Central memory CD8-positive, alpha-beta T cell (primary cell): ENCODE measurements at regions not wholly inside any gene's neighbourhood (a gene's known extent, or its start where the extent isn't known, plus 50 kb on each side); places are given as distances from the start of the nearest gene placed in this dataset.

Experiments used
- ATAC-seq: fragments of 150-1000 bp; cut with Tn5 transposase; replicated peaks from 2 replicates; pipeline ENCODE4 v1.10.0; 2022; ENCODE audit warnings: mild to moderate bottlenecking, moderate FRiP score, moderate number of reproducible peaks; ENCODE audit not compliant: poor library complexity, severe bottlenecking; ENCODE audit errors: extremely low read depth
- DNase-seq, 2 donors: peaks; one replicate each; pipeline ENCODE4 v3.0.0; 2021; ENCODE audit warnings: low spot score in 2 of 2
- H3K27ac Mint-ChIP-seq: one replicate; pipeline ENCODE4 v1.8.0; 2022; ENCODE audit warnings: low read depth, mild to moderate bottlenecking, moderate library complexity, mixed read lengths
- H3K27me3 Mint-ChIP-seq: one replicate; pipeline ENCODE4 v1.8.0; 2022; ENCODE audit warnings: mixed read lengths
- H3K36me3 Mint-ChIP-seq: one replicate; pipeline ENCODE4 v1.8.0; 2022; ENCODE audit warnings: mild to moderate bottlenecking, moderate library complexity, mixed read lengths; ENCODE audit not compliant: insufficient read depth
- H3K4me1 Mint-ChIP-seq: one replicate; pipeline ENCODE4 v1.8.0; 2022; ENCODE audit warnings: mixed read lengths
- H3K4me3 Mint-ChIP-seq: one replicate; pipeline ENCODE4 v1.8.0; 2022; ENCODE audit warnings: mild to moderate bottlenecking, moderate library complexity, mixed read lengths
- H3K9me3 Mint-ChIP-seq: one replicate; pipeline ENCODE4 v1.8.0; 2022; ENCODE audit warnings: mixed read lengths

GRCh38 chr15:66643033-66643432, 59.0 kb upstream of the SMAD6 start:
- no peak overlapping the region for H3K4me3 Mint-ChIP-seq
- H3K27me3 Mint-ChIP-seq = no peaks in the 10 kb centered on the region
- H3K9me3 Mint-ChIP-seq = no peaks in the 10 kb centered on the region
- peaks cover 7% of the 10 kb centered on the region for H3K4me1 Mint-ChIP-seq
- ATAC-seq (no peak), DNase-seq (no peak)
- no peaks in the 10 kb centered on the region for H3K36me3 Mint-ChIP-seq
- no peak overlapping the region for H3K27ac Mint-ChIP-seq

DNA sequence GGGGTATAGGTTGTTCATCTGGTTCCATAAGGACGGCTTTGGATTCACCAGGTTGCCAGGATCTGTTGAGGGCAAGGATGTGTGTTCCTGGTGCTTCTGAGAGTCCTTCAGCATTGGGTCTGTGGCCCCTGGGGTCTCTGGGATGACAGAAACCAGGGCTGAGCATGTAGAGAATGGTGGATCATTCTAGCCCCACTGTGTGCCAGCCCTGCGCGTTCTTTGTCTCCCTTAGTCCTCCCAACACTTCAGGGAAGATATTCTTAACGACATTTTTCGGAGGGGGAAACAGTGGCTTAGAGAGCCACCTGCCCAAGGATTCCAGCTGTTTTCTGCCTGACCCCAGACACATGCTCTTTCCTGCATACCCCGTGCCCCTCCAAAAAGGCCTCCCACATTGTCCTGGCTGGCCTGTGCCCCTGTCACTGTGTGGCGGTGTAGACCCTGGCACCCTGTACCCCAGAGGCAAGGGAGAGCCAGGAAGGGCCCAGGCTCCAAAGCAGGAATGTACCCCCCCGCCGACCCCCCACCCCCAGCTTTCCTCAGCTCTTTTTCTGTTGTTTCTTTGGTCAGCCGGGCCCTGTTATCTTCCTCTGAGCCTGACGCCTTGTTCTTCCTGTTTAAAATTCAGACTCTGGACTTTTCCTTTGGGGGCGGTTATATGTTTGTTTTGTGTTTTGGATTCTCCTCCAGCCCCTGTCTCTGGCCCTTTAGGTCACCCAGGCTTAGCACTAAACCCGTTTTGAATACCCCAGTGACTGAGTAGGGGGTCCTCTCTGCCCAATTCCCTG, 57.8 kb upstream of the SMAD6 start:
- Mint-ChIP-seq H3K36me3 (no peaks in the 10 kb centered on the region), H3K9me3 (no peaks in the 10 kb centered on the region), H3K27ac (no peak overlapping the region), H3K4me1 (no peaks in the 10 kb centered on the region), H3K4me3 (no peak overlapping the region), H3K27me3 (no peaks in the 10 kb centered on the region)
- DNase-seq (no peak), ATAC-seq (no peak)

DNA sequence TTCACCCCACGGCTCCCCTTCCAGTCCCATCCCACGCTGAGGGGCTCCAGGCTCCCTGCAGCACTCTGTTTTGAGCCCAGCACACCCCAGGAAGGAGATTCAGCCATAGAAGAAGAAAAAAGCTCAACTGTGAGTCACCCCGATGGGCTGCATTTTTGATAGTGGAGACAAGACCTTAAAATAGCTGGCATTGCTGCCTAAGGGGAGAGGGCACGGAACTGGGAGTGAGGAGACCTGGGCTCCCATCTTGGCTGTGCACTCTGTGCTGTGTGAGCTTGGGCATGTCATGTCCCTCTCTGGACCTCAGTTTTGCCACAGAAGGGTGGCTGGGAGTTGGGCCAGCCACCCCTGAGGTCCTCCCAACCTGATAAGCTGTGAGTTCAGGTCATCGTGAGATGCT, 57.2 kb upstream of the SMAD6 start:
- ATAC-seq (no peak), DNase-seq (no peak)
- Mint-ChIP-seq H3K36me3 (no peaks in the 10 kb centered on the region), H3K9me3 (no peaks in the 10 kb centered on the region), H3K27me3 (no peaks in the 10 kb centered on the region), H3K27ac (no peak overlapping the region), H3K4me3 (no peak overlapping the region), H3K4me1 (no peaks in the 10 kb centered on the region)

DNA sequence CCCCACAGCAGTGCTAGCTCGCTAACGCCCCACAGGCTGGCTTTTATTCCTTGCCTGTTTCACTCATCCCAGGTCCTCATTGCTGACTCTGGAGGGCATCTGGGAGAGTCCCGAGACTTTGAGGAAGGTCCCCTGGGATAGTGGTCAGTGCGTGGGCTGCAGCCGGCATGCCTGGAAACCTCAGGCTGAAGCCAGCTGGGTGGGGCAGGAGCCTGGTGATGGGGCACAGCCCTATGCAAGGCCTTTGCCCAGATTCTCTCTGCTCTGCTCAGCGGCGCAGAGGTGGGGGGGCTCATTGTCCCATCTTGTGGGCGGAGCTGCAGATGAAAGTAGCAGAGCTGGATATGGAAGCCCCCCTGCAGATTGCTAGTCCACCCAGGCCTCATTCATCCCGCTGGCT, 55.7 kb upstream of the SMAD6 start:
- H3K27ac Mint-ChIP-seq = no peak overlapping the region
- no peaks in the 10 kb centered on the region for H3K36me3 Mint-ChIP-seq
- no peaks in the 10 kb centered on the region for H3K9me3 Mint-ChIP-seq
- no peak overlapping the region for H3K4me3 Mint-ChIP-seq
- H3K27me3 Mint-ChIP-seq = no peaks in the 10 kb centered on the region
- ATAC-seq = no peak
- no peak for DNase-seq
- no peaks in the 10 kb centered on the region for H3K4me1 Mint-ChIP-seq

- no peaks in the 10 kb centered on the region for H3K9me3 Mint-ChIP-seq
- no peaks in the 10 kb centered on the region for H3K4me1 Mint-ChIP-seq
- H3K36me3 Mint-ChIP-seq = no peaks in the 10 kb centered on the region
- H3K27me3 Mint-ChIP-seq = no peaks in the 10 kb centered on the region
- no peak for ATAC-seq
- H3K27ac Mint-ChIP-seq = no peak overlapping the region
- H3K4me3 Mint-ChIP-seq = no peak overlapping the region
- DNase-seq = no peak
Observed at GRCh38 chr15:66646799-66647198, 55.2 kb upstream of the SMAD6 start.

GRCh38 chr15:66647358-66647757, 54.7 kb upstream of the SMAD6 start:
- Mint-ChIP-seq H3K27ac (no peak overlapping the region), H3K9me3 (no peaks in the 10 kb centered on the region), H3K27me3 (peaks cover under 1% of the 10 kb centered on the region), H3K4me3 (no peak overlapping the region), H3K36me3 (no peaks in the 10 kb centered on the region), H3K4me1 (no peaks in the 10 kb centered on the region)
- ATAC-seq (no peak), DNase-seq (no peak)

- no peak overlapping the region for H3K27ac Mint-ChIP-seq
- peaks cover 13% of the 10 kb centered on the region for H3K27me3 Mint-ChIP-seq
- DNase-seq = no peak
- no peaks in the 10 kb centered on the region for H3K36me3 Mint-ChIP-seq
- H3K4me3 Mint-ChIP-seq = no peak overlapping the region
- H3K9me3 Mint-ChIP-seq = no peaks in the 10 kb centered on the region
- no peak for ATAC-seq
- H3K4me1 Mint-ChIP-seq = no peaks in the 10 kb centered on the region
Observed at GRCh38 chr15:66648588-66648987, 53.4 kb upstream of the SMAD6 start.

- H3K27me3 Mint-ChIP-seq = peaks cover 20% of the 10 kb centered on the region
- ATAC-seq (no peak), DNase-seq (no peak)
- no peaks in the 10 kb centered on the region for H3K4me1 Mint-ChIP-seq
- H3K9me3 Mint-ChIP-seq = no peaks in the 10 kb centered on the region
- no peak overlapping the region for H3K4me3 Mint-ChIP-seq
- H3K27ac Mint-ChIP-seq = no peak overlapping the region
- H3K36me3 Mint-ChIP-seq = no peaks in the 10 kb centered on the region
Observed at GRCh38 chr15:66649235-66649984, 52.6 kb upstream of the SMAD6 start.

DNA sequence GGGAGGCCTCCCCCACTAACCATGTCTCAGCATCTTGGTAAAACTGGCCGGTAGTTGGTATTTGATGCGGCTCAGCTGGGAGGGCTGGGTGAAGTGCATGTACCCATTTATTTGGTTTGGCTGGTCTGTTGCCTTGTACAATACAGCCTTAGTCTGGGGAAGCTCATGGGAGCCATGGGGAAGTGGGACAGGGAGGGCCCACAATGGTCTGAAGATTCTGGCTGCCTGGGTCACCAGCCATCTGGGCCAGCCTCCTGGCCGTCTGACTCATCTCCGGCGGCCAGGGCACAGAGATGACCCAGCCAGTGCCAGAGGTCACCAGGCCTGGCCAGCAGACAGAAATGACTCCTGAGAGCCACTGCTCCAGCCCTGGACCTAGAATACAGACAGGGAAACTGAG, 51.6 kb upstream of the SMAD6 start:
- Mint-ChIP-seq H3K9me3 (no peaks in the 10 kb centered on the region), H3K27me3 (peaks cover 22% of the 10 kb centered on the region), H3K4me3 (no peak overlapping the region), H3K27ac (no peak overlapping the region), H3K36me3 (no peaks in the 10 kb centered on the region), H3K4me1 (no peaks in the 10 kb centered on the region)
- ATAC-seq (no peak), DNase-seq (no peak)

DNA sequence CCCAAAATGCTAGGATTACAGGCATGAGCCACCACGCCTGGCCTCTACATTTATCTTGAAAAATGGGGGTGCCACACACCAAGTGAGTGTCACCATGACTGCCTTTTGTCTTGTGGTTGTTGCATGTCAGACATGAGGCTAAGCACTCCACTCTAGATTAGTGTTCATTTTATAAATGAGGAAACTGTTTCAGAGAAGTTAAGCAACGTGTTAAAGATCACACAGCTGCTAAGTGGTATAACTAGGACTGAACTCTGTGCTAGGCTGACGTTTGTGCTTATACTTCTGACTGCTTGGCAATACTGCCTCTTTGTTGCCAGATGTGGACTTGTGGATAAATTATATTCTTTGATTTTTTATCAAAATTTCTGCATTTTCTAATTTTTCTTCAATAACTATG, 50.8 kb upstream of the SMAD6 start:
- no peak overlapping the region for H3K27ac Mint-ChIP-seq

DNA sequence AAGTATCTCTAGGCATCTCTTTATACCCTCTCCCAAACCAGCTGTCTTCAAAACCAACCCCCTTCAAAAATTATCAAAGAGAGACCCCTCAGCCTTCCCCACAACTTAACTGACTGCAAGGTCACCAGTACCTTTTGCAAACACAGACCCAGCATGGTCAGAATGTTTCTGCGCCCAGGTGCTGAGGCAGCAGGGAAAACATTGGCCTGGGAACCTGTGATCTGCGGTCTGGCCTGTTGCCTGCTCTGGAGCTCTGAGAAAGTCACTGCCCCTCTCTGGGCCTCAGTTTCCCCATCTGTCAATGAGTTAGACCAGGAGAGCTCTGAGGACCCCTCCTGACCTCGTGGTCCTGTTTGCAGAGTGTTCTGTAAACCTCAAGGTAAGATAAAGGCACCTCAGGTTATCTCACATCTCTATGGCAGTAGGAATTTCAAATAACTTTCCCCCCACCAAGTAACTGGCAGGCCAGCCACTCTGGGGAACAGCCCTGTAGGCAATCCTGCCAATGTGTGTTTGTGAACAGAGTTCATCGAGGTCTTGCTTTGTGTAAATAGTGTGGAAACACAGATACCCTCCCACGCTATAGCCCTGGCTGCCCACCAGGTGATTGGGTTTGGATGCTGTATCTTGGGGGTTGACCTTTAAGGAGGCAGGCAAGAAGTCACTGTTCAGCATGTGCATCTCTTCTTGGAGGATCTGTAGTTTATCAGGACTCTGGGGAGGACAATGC, 50.0 kb upstream of the SMAD6 start:
- no peak for DNase-seq
- H3K36me3 Mint-ChIP-seq = no peaks in the 10 kb centered on the region
- ATAC-seq = no peak
- H3K4me3 Mint-ChIP-seq = no peak overlapping the region
- H3K27ac Mint-ChIP-seq = no peak overlapping the region
- no peaks in the 10 kb centered on the region for H3K9me3 Mint-ChIP-seq
- no peaks in the 10 kb centered on the region for H3K4me1 Mint-ChIP-seq
- peaks cover 32% of the 10 kb centered on the region for H3K27me3 Mint-ChIP-seq

More for the DNA sequence above, 50.8 kb upstream of the SMAD6 start:
- ATAC-seq (no peak), DNase-seq (no peak)
- no peaks in the 10 kb centered on the region for H3K4me1 Mint-ChIP-seq
- peaks cover 29% of the 10 kb centered on the region for H3K27me3 Mint-ChIP-seq
- no peak overlapping the region for H3K4me3 Mint-ChIP-seq
- no peaks in the 10 kb centered on the region for H3K9me3 Mint-ChIP-seq
- no peaks in the 10 kb centered on the region for H3K36me3 Mint-ChIP-seq
